ENCODE measurements at regions not wholly inside any gene's neighbourhood (a gene's known extent, or its start where the extent isn't known, plus 50 kb on each side); places are given as distances from the start of the nearest gene placed in this dataset.

DNA sequence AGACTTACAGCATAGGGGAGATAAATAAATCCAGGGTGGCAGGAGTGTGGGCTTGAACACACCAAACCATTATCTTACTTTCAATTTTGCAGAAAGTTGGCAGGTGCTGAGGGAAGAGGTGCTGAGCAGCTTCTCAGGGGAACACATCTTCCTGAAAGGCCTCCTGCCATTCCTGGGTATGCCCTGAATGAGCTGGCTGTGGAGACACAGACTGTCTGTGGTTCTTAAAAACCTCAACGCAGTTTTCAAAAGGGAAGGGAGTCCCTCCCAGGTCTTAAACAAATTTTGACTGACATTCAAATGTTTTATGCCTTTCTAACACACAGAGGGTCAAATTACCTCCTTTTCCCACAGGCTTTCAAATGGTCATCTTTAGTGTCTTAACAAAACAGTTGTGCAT lies 166.9 kb downstream of the TNFSF18 start:
- TF ChIP-seq CTCF (IDR thresholded peaks at IDR 0.05) (no peak), POLR2A (IDR thresholded peaks at IDR 0.05) (no peak)
